ENCODE measurements at regions not wholly inside any gene's neighbourhood (a gene's known extent, or its start where the extent isn't known, plus 50 kb on each side); places are given as distances from the start of the nearest gene placed in this dataset.

- no peak overlapping the region for H2BK20ac ChIP-seq (ENCODE audit: low read length)
- 60% methylated on average over 2 of the region's 2 CpGs; no CpG with 5 or more reads in 1 of the 2 experiments for whole genome bisulfite sequencing, 2 experiments (ENCODE audit: extremely low coverage in 1 of 2, insufficient coverage in 1 of 2, insufficient read length in 1 of 2, insufficient replicate concordance in 2 of 2, low coverage in 1 of 2, low lambda C conversion rate in 2 of 2, missing lambda C conversion rate in 1 of 2)
- no peak overlapping the region for H3K56ac ChIP-seq (replicated peaks; ENCODE audit: insufficient read length, low read depth, low read length)
- H3K4ac ChIP-seq (replicated peaks; ENCODE audit: insufficient read length, low read depth, low read length), result no peak overlapping the region
- no peaks in the 10 kb centered on the region for H4K20me1 ChIP-seq (replicated peaks in 1 of 2; ENCODE audit: control insufficient read depth in 1 of 2, insufficient read depth in 2 of 2, low read length in 2 of 2)
- no peak overlapping the region for H3K18ac ChIP-seq (ENCODE audit: extremely low read depth, low read length)
- H3K23ac ChIP-seq (ENCODE audit: insufficient read length), result no peak overlapping the region
- no peak overlapping the region for H3K14ac ChIP-seq (ENCODE audit: insufficient read length)
- no peak for DNase-seq (ENCODE audit: low read depth in 1 of 2, low spot score in 2 of 2)
- ChIA-PET POLR2A (ENCODE audit: partially characterized antibody) (interaction anchor here (1.2 kb wide), 1 partner anchor 14 kb away, joined by 3 read pairs; no protein-coding TSS in a partner anchor), CTCF (ENCODE audit: partially characterized antibody) (interaction anchor here (2.7 kb wide), 1 partner anchor 14 kb away, joined by 15 read pairs; no protein-coding TSS in a partner anchor)
- no peaks in the 10 kb centered on the region for H3K9me3 ChIP-seq (ENCODE audit: insufficient read depth in 2 of 2, low read depth in 1 of 2, low read length in 1 of 2)
- TF ChIP-seq POU5F1 (IDR thresholded peaks at IDR 0.05; ENCODE audit: low read depth, low read length), result no peak
- no peak for TF ChIP-seq SUZ12 (IDR thresholded peaks at IDR 0.05; ENCODE audit: low read length)
- no peak for TF ChIP-seq RBBP5 (IDR thresholded peaks at IDR 0.05; ENCODE audit: borderline replicate concordance, low read depth, low read length)
- no peak for TF ChIP-seq CBX8 (IDR thresholded peaks at IDR 0.05; ENCODE audit: borderline replicate concordance, low read depth, low read length)
- no peak for TF ChIP-seq ZNF274 (IDR thresholded peaks at IDR 0.05; ENCODE audit: borderline replicate concordance, extremely low read depth, low read length)
- no peak for TF ChIP-seq RXRA (IDR thresholded peaks at IDR 0.05; ENCODE audit: insufficient read depth, low read depth, low read length)
- TF ChIP-seq SP2 (IDR thresholded peaks at IDR 0.05; ENCODE audit: low read length), result no peak
- no peak for TF ChIP-seq CBX5 (IDR thresholded peaks at IDR 0.05; ENCODE audit: low read depth, low read length)
- TF ChIP-seq TAF7 (optimal IDR thresholded peaks at IDR 0.05; ENCODE audit: borderline replicate concordance, low read depth, low read length), result no peak
- TF ChIP-seq KDM4A (IDR thresholded peaks at IDR 0.05; ENCODE audit: low read depth, low read length, severe bottlenecking), result no peak
- no peak for TF ChIP-seq RFX5 (IDR thresholded peaks at IDR 0.05; ENCODE audit: borderline replicate concordance, low read depth, low read length)
- no peak for TF ChIP-seq SIN3A (conservative IDR thresholded peaks at IDR 0.05 in 1 of 2, IDR thresholded peaks at IDR 0.05 in 1 of 2; ENCODE audit: low read depth in 1 of 2, low read length in 2 of 2)
- no peak overlapping the region for H3K27ac ChIP-seq (ENCODE audit: low read depth, low read length)
- H3K79me2 ChIP-seq (ENCODE audit: control insufficient read depth in 1 of 2, insufficient read depth in 2 of 2, low read length in 2 of 2), result no peaks in the 10 kb centered on the region
- H2BK15ac ChIP-seq (ENCODE audit: low read length), result no peak overlapping the region
- H3K4me3 ChIP-seq (ENCODE audit: extremely low read depth in 1 of 4, insufficient read depth in 2 of 4, low read depth in 3 of 4, low read length in 4 of 4), result no peak overlapping the region
- no peak overlapping the region for H4K91ac ChIP-seq (replicated peaks; ENCODE audit: insufficient read length, low read length)
- no peak overlapping the region for H2BK12ac ChIP-seq (ENCODE audit: low read depth, low read length)
- no peak overlapping the region for H2AK5ac ChIP-seq (ENCODE audit: low read depth, low read length)
- FAIRE-seq, result no peak
- no peaks in the 10 kb centered on the region for H3K36me3 ChIP-seq (ENCODE audit: control insufficient read depth in 2 of 4, insufficient read depth in 4 of 4, low read length in 3 of 4)
- no peak overlapping the region for H4K5ac ChIP-seq (ENCODE audit: insufficient read length, low read depth, low read length)
- H3K4me2 ChIP-seq (ENCODE audit: insufficient read depth in 1 of 2, low read depth in 2 of 2, low read length in 2 of 2), result no peak overlapping the region
- no peak overlapping the region for H2BK5ac ChIP-seq (ENCODE audit: low read depth, low read length)
- no peaks in the 10 kb centered on the region for H3K27me3 ChIP-seq (replicated peaks in 1 of 4; ENCODE audit: control insufficient read depth in 3 of 4, extremely low read depth in 1 of 4, insufficient read depth in 3 of 4, low read length in 3 of 4)
- H3K79me1 ChIP-seq (ENCODE audit: low read depth, low read length), result no peaks in the 10 kb centered on the region
- no peak overlapping the region for H4K8ac ChIP-seq (ENCODE audit: extremely low read depth, insufficient read depth, low read length)
- no peaks in the 10 kb centered on the region for H3K23me2 ChIP-seq (ENCODE audit: low read depth, low read length)
- H2BK120ac ChIP-seq (replicated peaks; ENCODE audit: low read depth, low read length), result no peak overlapping the region
- H3K4me1 ChIP-seq (replicated peaks in 1 of 4; ENCODE audit: control insufficient read depth in 3 of 4, insufficient read depth in 4 of 4, low read length in 3 of 4), result no peaks in the 10 kb centered on the region
- no peak overlapping the region for H2AFZ ChIP-seq (ENCODE audit: low read length)
- H3K9ac ChIP-seq (replicated peaks in 1 of 4; ENCODE audit: extremely low read depth in 1 of 4, low read depth in 3 of 4, low read length in 3 of 4), result no peak overlapping the region
Observed at GRCh38 chr13:53324656-53325055, 296.0 kb downstream of the OLFM4 start.
